ENCODE measurements at regions not wholly inside any gene's neighbourhood (a gene's known extent, or its start where the extent isn't known, plus 50 kb on each side); places are given as distances from the start of the nearest gene placed in this dataset.

DNA sequence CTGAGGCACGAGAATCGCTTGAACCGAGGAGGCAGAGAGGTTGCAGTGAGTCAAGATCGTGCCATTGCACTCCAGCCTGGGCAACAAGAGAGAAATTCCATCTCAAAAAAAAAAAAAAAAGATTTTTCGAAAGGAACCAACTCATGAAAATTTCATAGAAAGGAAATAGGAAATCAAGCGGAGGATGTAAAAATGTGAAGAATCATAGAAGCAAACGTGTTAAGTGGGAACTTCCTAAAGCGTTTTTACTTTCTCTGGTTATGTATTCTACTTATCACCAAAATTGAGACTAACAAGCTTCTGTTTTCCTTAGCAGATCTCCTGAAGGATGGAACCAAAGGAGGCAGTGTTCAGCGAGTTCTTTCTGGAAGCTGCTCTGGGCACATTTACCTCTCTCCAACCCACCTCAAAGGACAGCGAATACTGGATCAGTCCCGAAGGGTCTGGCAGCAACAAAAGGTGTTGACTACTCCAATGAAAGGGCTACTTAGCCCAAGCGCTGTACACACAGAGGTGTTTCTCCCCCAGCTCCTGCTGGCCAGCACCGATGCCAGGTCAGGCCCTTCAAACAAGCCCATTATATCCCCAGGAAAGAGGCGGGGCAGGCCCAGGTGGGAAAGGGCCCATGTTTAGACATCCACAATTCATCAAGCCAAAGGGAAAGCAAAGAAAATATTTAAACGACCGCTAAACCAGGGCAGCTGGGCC lies 327.5 kb upstream of the JARID2 start:
- no peaks in the 10 kb centered on the region for H3K9me3 ChIP-seq (ENCODE audit: control insufficient read depth in 3 of 3, low read length in 3 of 3)
- H3K27me3 ChIP-seq (ENCODE audit: control insufficient read depth in 3 of 3, insufficient read depth in 3 of 3, low read length in 3 of 3), result no peaks in the 10 kb centered on the region
- no peaks in the 10 kb centered on the region for H3K36me3 ChIP-seq (ENCODE audit: control insufficient read depth in 3 of 3, insufficient read depth in 3 of 3, low read length in 3 of 3)
- no peak overlapping the region for H3K27ac ChIP-seq (ENCODE audit: low read depth, low read length)
- H3K9ac ChIP-seq (ENCODE audit: low read depth in 1 of 3, low read length in 3 of 3), result no peak overlapping the region
- no peak overlapping the region for H3K4me3 ChIP-seq (ENCODE audit: low read length in 3 of 3)
- H3K4me1 ChIP-seq (ENCODE audit: control insufficient read depth in 3 of 3, insufficient read depth in 3 of 3, low read length in 3 of 3), result peaks cover 17 to 27% (median 21%) of the 10 kb centered on the region in 3 donors

- H3K4me1 ChIP-seq (ENCODE audit: control insufficient read depth in 3 of 3, insufficient read depth in 3 of 3, low read length in 3 of 3), result peaks cover 25 to 35% (median 29%) of the 10 kb centered on the region in 3 donors
- H3K36me3 ChIP-seq (ENCODE audit: control insufficient read depth in 3 of 3, insufficient read depth in 3 of 3, low read length in 3 of 3), result no peaks in the 10 kb centered on the region
- H3K27me3 ChIP-seq (ENCODE audit: control insufficient read depth in 3 of 3, insufficient read depth in 3 of 3, low read length in 3 of 3), result no peaks in the 10 kb centered on the region
- no peak overlapping the region for H3K27ac ChIP-seq (ENCODE audit: low read depth, low read length)
- H3K9me3 ChIP-seq (ENCODE audit: control insufficient read depth in 3 of 3, low read length in 3 of 3), result no peaks in the 10 kb centered on the region
- no peak overlapping the region for H3K9ac ChIP-seq (ENCODE audit: low read depth in 1 of 3, low read length in 3 of 3)
- no peak overlapping the region for H3K4me3 ChIP-seq (ENCODE audit: low read length in 3 of 3)
Observed at GRCh38 chr6:14919038-14919670, 326.7 kb upstream of the JARID2 start.

DNA sequence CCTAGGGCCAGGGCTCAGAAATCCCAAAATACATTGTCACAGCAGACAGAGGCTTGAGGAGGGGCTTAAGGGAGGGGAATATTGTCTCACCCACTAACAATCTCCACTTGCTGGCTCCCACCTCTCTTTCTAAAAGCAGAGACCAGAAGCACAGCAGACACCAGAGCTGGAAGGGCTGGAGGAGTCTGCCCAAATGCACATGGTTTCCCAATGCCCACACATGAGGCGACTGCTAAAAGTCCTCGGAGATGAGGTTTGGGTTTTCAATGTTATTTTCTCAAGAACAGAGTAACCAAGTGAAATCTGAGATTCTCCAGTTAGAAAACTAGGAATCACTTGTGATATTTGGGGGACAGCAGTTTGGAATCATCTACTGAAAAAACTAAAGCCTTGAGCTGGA lies 325.6 kb upstream of the JARID2 start:
- peaks cover 36 to 47% (median 40%) of the 10 kb centered on the region in 3 donors for H3K4me1 ChIP-seq (ENCODE audit: control insufficient read depth in 3 of 3, insufficient read depth in 3 of 3, low read length in 3 of 3)
- no peak overlapping the region for H3K9ac ChIP-seq (ENCODE audit: low read depth in 1 of 3, low read length in 3 of 3)
- H3K27me3 ChIP-seq (ENCODE audit: control insufficient read depth in 3 of 3, insufficient read depth in 3 of 3, low read length in 3 of 3), result no peaks in the 10 kb centered on the region
- H3K9me3 ChIP-seq (ENCODE audit: control insufficient read depth in 3 of 3, low read length in 3 of 3), result no peaks in the 10 kb centered on the region
- H3K4me3 ChIP-seq (ENCODE audit: low read length in 3 of 3), result no peak overlapping the region
- no peaks in the 10 kb centered on the region for H3K36me3 ChIP-seq (ENCODE audit: control insufficient read depth in 3 of 3, insufficient read depth in 3 of 3, low read length in 3 of 3)
- H3K27ac ChIP-seq (ENCODE audit: low read depth, low read length), result no peak overlapping the region

- Histone ChIP-seq H3K27ac (ENCODE audit: low read depth, low read length) (peak overlapping the region; percentile 19), H3K4me3 (ENCODE audit: low read length in 3 of 3) (peak overlapping the region in 1 of 3 donors; percentile 1)
Observed at GRCh38 chr6:14921170-14921569, 324.7 kb upstream of the JARID2 start.

DNA sequence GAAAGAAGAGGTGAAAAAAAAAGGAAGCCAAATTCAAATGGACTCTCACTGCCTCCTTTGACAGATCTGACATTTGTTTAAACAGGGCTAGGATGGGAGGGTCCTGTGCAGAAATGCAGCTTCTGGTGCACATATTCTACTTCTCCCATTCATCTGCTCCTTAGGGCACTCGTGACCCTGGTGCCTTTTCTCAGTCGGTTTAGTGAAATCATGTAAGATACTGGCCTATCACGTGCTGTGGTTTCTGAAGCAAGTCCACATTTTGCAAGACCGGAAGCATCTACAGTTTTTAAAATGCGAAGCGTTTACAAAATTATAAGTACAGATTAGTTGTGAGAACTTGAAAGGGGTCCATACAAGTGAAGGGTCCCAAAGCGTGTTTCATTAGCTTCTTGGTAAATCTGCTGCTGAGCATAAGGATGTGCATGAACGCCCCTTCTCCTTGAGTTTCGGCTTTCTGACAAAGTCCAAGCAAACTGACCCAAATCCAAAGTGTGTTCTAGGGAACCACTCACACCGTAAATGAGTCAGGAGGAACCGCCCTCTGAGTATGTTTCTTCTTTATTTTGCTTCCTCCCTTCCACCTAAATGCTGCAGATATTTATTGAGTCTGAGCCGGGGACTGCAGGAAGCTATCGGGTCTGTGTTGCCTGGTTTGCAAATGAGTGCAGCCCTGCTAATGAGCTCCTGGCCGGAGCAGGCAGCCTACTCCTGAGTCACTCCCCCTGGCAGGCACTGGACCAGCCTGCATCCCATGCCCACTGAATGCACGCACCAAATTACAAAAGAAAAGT lies 323.8 kb upstream of the JARID2 start:
- Histone ChIP-seq H3K9ac (ENCODE audit: low read depth in 1 of 3, low read length in 3 of 3) (no peak overlapping the region), H3K9me3 (ENCODE audit: control insufficient read depth in 3 of 3, low read length in 3 of 3) (no peaks in the 10 kb centered on the region), H3K4me1 (ENCODE audit: control insufficient read depth in 3 of 3, insufficient read depth in 3 of 3, low read length in 3 of 3) (peaks cover 40 to 47% (median 46%) of the 10 kb centered on the region in 3 donors), H3K27me3 (ENCODE audit: control insufficient read depth in 3 of 3, insufficient read depth in 3 of 3, low read length in 3 of 3) (no peaks in the 10 kb centered on the region), H3K27ac (ENCODE audit: low read depth, low read length) (peak overlapping the region; percentile 19), H3K36me3 (ENCODE audit: control insufficient read depth in 3 of 3, insufficient read depth in 3 of 3, low read length in 3 of 3) (no peaks in the 10 kb centered on the region), H3K4me3 (ENCODE audit: low read length in 3 of 3) (peak overlapping the region in 1 of 3 donors; percentile 1)

More at GRCh38 chr6:14921170-14921569, 324.7 kb upstream of the JARID2 start:
- Histone ChIP-seq H3K36me3 (ENCODE audit: control insufficient read depth in 3 of 3, insufficient read depth in 3 of 3, low read length in 3 of 3) (no peaks in the 10 kb centered on the region), H3K9me3 (ENCODE audit: control insufficient read depth in 3 of 3, low read length in 3 of 3) (no peaks in the 10 kb centered on the region), H3K9ac (ENCODE audit: low read depth in 1 of 3, low read length in 3 of 3) (no peak overlapping the region), H3K4me1 (ENCODE audit: control insufficient read depth in 3 of 3, insufficient read depth in 3 of 3, low read length in 3 of 3) (peaks cover 40 to 47% (median 46%) of the 10 kb centered on the region in 3 donors), H3K27me3 (ENCODE audit: control insufficient read depth in 3 of 3, insufficient read depth in 3 of 3, low read length in 3 of 3) (no peaks in the 10 kb centered on the region)

DNA sequence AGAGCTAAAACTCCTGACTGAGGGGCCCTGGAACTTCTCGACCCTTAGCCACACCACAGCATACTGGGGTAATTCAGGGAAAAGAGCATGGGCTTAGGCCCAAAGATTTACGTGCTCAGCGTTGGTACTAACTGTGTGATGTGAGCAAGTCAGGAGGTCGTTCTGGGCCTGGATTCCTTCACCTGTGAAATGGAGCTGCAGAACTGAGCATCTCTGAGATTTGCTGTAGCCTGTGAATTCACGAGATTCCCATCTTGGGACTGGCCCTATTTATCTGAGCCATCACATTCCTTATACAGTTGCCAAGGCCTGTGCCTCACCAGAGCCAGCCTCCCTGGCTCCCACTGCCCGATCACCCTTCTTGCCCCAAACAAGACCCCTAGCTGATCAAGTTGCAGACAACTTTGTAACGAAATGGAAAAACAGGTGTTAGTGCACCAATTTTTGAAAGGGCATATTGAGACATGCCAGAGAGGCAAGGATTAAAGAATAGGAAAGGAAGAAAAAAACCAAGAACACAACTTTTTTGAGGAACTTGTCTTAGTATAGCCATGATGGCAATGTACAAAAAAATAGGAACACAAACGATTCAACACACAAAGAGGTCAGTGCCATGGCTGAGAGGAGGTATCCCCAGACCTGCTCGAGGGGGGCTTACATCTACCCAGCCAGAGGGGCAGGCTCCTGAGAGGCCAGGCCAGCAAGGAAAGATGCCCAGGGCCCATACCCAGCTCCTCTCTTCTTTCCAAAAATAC lies 323.0 kb upstream of the JARID2 start:
- H3K4me3 ChIP-seq (ENCODE audit: low read length in 3 of 3), result no peak overlapping the region
- H3K4me1 ChIP-seq (ENCODE audit: control insufficient read depth in 3 of 3, insufficient read depth in 3 of 3, low read length in 3 of 3), result peaks cover 40 to 46% (median 43%) of the 10 kb centered on the region in 3 donors
- H3K27ac ChIP-seq (ENCODE audit: low read depth, low read length), result peak overlapping the region; percentile 19
- no peak overlapping the region for H3K9ac ChIP-seq (ENCODE audit: low read depth in 1 of 3, low read length in 3 of 3)
- no peaks in the 10 kb centered on the region for H3K36me3 ChIP-seq (ENCODE audit: control insufficient read depth in 3 of 3, insufficient read depth in 3 of 3, low read length in 3 of 3)
- no peaks in the 10 kb centered on the region for H3K27me3 ChIP-seq (ENCODE audit: control insufficient read depth in 3 of 3, insufficient read depth in 3 of 3, low read length in 3 of 3)
- no peaks in the 10 kb centered on the region for H3K9me3 ChIP-seq (ENCODE audit: control insufficient read depth in 3 of 3, low read length in 3 of 3)

DNA sequence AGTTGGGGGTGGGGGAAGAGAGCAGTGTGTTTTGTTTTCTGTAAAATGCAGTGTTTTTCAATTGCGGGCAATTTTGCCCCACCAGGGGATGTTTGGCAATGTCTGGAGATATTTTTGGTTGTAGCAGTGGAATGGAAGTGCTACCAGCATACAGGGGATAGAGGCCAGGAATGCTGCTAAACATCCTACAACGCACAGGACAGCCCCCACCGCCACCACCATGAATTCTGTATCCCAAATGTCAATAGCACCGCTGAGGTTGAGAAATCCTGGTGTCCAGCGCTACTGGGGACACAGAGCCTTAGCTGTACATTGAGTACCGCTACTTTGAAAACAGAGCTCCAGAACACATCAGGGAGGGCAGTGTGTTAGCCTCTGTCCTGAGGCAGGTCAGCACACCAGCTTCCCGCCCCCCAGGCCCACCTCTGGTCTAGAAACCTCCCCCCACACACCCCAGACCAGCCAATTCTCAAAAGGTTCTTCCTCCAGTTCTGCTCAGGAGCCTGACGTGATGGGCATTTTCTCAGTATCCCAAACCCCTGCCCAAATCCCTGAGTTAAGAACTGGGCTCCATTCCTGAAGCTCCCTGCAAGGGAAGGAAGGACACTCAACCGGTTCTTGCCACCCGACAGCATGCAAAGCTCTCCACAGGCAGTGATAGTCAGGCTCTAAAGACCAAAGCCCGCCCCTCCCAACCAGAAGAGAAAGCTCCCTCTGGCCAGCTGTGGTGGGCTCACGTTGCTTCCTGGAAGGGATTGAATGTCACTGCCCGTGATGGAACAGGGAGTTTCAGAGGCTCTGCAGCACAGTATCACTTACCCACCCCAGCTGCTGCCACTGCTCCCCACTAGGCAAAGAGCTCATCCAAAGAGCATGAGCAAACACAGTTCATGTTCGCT lies 321.5 kb upstream of the JARID2 start:
- peak overlapping the region; percentile 38 for H3K27ac ChIP-seq (ENCODE audit: low read depth, low read length)

DNA sequence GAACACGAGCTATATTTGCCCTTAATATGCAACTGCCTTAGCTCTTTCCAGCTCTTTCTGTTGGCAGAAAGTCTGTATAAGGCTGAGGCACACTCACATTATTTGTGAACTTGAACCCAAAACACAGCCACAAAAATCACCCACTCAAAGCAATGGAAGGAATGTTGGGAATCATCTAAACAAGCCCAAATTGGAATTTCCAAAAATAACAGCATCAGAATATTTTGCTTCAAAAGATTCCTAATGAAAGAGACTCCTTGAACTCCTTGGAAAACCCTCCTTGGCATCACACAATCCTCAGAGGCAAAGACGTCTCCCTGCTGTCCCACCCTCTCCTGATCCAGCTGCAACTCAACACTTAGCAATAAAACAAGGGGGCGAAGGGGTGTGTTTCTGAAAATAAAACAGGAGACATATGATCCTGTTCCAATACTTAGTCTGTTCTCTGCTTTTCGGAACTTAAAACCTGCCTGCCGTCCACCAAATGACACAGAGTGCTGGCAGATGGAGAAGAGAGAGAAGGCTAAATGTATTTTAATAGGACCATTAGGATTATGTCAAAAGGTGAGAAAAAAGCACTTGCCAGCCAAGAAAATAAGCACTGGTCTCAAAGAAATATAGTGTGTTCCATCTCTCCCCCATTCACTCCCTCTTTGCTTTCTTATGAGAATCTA lies 320.7 kb upstream of the JARID2 start:
- H3K27ac ChIP-seq (ENCODE audit: low read depth, low read length), result peak overlapping the region; percentile 38
- no peaks in the 10 kb centered on the region for H3K27me3 ChIP-seq (ENCODE audit: control insufficient read depth in 3 of 3, insufficient read depth in 3 of 3, low read length in 3 of 3)
- H3K9me3 ChIP-seq (ENCODE audit: control insufficient read depth in 3 of 3, low read length in 3 of 3), result no peaks in the 10 kb centered on the region
- H3K9ac ChIP-seq (ENCODE audit: low read depth in 1 of 3, low read length in 3 of 3), result peak overlapping the region in 2 of 3 donors; percentile 63
- H3K4me3 ChIP-seq (ENCODE audit: low read length in 3 of 3), result peak overlapping the region in 2 of 3 donors; percentile 27 to 56
- no peaks in the 10 kb centered on the region for H3K36me3 ChIP-seq (ENCODE audit: control insufficient read depth in 3 of 3, insufficient read depth in 3 of 3, low read length in 3 of 3)
- H3K4me1 ChIP-seq (ENCODE audit: control insufficient read depth in 3 of 3, insufficient read depth in 3 of 3, low read length in 3 of 3), result peaks cover 40 to 46% (median 43%) of the 10 kb centered on the region in 3 donors

More for the DNA sequence above, 321.5 kb upstream of the JARID2 start:
- H3K9me3 ChIP-seq (ENCODE audit: control insufficient read depth in 3 of 3, low read length in 3 of 3), result no peaks in the 10 kb centered on the region
- H3K9ac ChIP-seq (ENCODE audit: low read depth in 1 of 3, low read length in 3 of 3), result peak overlapping the region; percentile 41 to 47 (median 45)
- H3K36me3 ChIP-seq (ENCODE audit: control insufficient read depth in 3 of 3, insufficient read depth in 3 of 3, low read length in 3 of 3), result no peaks in the 10 kb centered on the region
- H3K4me3 ChIP-seq (ENCODE audit: low read length in 3 of 3), result peak overlapping the region in 2 of 3 donors; percentile 27 to 56
- no peaks in the 10 kb centered on the region for H3K27me3 ChIP-seq (ENCODE audit: control insufficient read depth in 3 of 3, insufficient read depth in 3 of 3, low read length in 3 of 3)
- peaks cover 40 to 46% (median 43%) of the 10 kb centered on the region in 3 donors for H3K4me1 ChIP-seq (ENCODE audit: control insufficient read depth in 3 of 3, insufficient read depth in 3 of 3, low read length in 3 of 3)
